ENCODE measurements at regions not wholly inside any gene's neighbourhood (a gene's known extent, or its start where the extent isn't known, plus 50 kb on each side); places are given as distances from the start of the nearest gene placed in this dataset.
"Not testable (repeated sequence)": the region's sequence is repeated elsewhere in the genome, so short reads cannot be mapped to it uniquely, and the experiment has no call there.

- DNase-seq, result peak; percentile 28
These were observed 64.7 kb upstream of the RAB6C start for GRCh38 chr2:129914538-129915302.

- no peak for DNase-seq
These were observed 64.1 kb upstream of the RAB6C start for GRCh38 chr2:129915303-129915840.

- DNase-seq, result no peak
These were observed 60.9 kb upstream of the RAB6C start for GRCh38 chr2:129918604-129919003.

GRCh38 chr2:129922571-129923264 lies 56.7 kb upstream of the RAB6C start:
- no peak for DNase-seq

GRCh38 chr2:129923265-129924091 lies 56.0 kb upstream of the RAB6C start:
- DNase-seq, result no peak

GRCh38 chr2:129924115-129924514 lies 55.4 kb upstream of the RAB6C start:
- DNase-seq, result not testable (repeated sequence)

- DNase-seq, result no peak
These were observed 54.1 kb upstream of the RAB6C start for GRCh38 chr2:129925381-129925780.

GRCh38 chr2:129927696-129928095 lies 51.8 kb upstream of the RAB6C start:
- DNase-seq, result no peak

- no peak for DNase-seq
These were observed 49.9 kb upstream of the RAB6C start for GRCh38 chr2:129929321-129930290.

Data from activated CD8-positive, alpha-beta memory T cell treated with anti-CD3 and anti-CD28 coated beads for 24 hours (primary cell).